GM18517 (cell line): ENCODE measurements at regions not wholly inside any gene's neighbourhood (a gene's known extent, or its start where the extent isn't known, plus 50 kb on each side); places are given as distances from the start of the nearest gene placed in this dataset.
"Not testable (repeated sequence)": the region's sequence is repeated elsewhere in the genome, so short reads cannot be mapped to it uniquely, and the experiment has no call there.

Experiments used
- ATAC-seq: cut with Tn5 transposase; IDR thresholded peaks from one replicate; pipeline ENCODE4 v1.9.1; 2021; ENCODE audit warnings: mild to moderate bottlenecking, moderate library complexity; ENCODE audit not compliant: unreplicated experiment

GRCh38 chr5:98516701-98517100, 256.8 kb upstream of the RGMB start:
- ATAC-seq: no peak

GRCh38 chr5:98517560-98518366, 255.7 kb upstream of the RGMB start:
- no peak for ATAC-seq

- ATAC-seq: no peak
Measured at GRCh38 chr5:98518754-98519153, 254.7 kb upstream of the RGMB start.

- no peak for ATAC-seq
Measured at GRCh38 chr5:98519571-98519970, 253.9 kb upstream of the RGMB start.

GRCh38 chr5:98521821-98522220, 251.6 kb upstream of the RGMB start:
- ATAC-seq: no peak

- ATAC-seq: no peak
Measured at GRCh38 chr5:98524773-98525172, 248.7 kb upstream of the RGMB start.

GRCh38 chr5:98527846-98528245, 245.6 kb upstream of the RGMB start:
- ATAC-seq: no peak

GRCh38 chr5:98529321-98529720, 244.1 kb upstream of the RGMB start:
- no peak for ATAC-seq

GRCh38 chr5:98530224-98530623, 243.2 kb upstream of the RGMB start:
- no peak for ATAC-seq

- ATAC-seq: no peak
Measured at GRCh38 chr5:98535901-98536300, 237.6 kb upstream of the RGMB start.

- no peak for ATAC-seq
Measured at GRCh38 chr5:98540056-98540455, 233.4 kb upstream of the RGMB start.

- no peak for ATAC-seq
Measured at GRCh38 chr5:98541641-98542040, 231.8 kb upstream of the RGMB start.

- ATAC-seq: no peak
Measured at GRCh38 chr5:98543490-98543889, 230.0 kb upstream of the RGMB start.

GRCh38 chr5:98546924-98547323, 226.5 kb upstream of the RGMB start:
- not testable (repeated sequence) for ATAC-seq

GRCh38 chr5:98556712-98557111, 216.8 kb upstream of the RGMB start:
- ATAC-seq: no peak

GRCh38 chr5:98557916-98558315, 215.5 kb upstream of the RGMB start:
- ATAC-seq: no peak

GRCh38 chr5:98563885-98564653, 209.4 kb upstream of the RGMB start:
- no peak for ATAC-seq

- no peak for ATAC-seq
Measured at GRCh38 chr5:98564836-98565235, 208.6 kb upstream of the RGMB start.

- no peak for ATAC-seq
Measured at GRCh38 chr5:98568336-98568735, 205.1 kb upstream of the RGMB start.

- ATAC-seq: no peak
Measured at GRCh38 chr5:98569288-98569687, 204.2 kb upstream of the RGMB start.

GRCh38 chr5:98570010-98570409, 203.5 kb upstream of the RGMB start:
- no peak for ATAC-seq

- no peak for ATAC-seq
Measured at GRCh38 chr5:98570661-98571191, 202.7 kb upstream of the RGMB start.
